ENCODE measurements at regions not wholly inside any gene's neighbourhood (a gene's known extent, or its start where the extent isn't known, plus 50 kb on each side); places are given as distances from the start of the nearest gene placed in this dataset.
A peak's percentile ranks its signal among the peaks of the same experiment; 100 is the strongest.

- peak; percentile 36 for DNase-seq
Observed at GRCh38 chr9:113646946-113647914, 183.7 kb downstream of the RGS3 start.

- peak; percentile 46 for DNase-seq
Observed at GRCh38 chr9:113648048-113648447, 184.5 kb downstream of the RGS3 start.

DNA sequence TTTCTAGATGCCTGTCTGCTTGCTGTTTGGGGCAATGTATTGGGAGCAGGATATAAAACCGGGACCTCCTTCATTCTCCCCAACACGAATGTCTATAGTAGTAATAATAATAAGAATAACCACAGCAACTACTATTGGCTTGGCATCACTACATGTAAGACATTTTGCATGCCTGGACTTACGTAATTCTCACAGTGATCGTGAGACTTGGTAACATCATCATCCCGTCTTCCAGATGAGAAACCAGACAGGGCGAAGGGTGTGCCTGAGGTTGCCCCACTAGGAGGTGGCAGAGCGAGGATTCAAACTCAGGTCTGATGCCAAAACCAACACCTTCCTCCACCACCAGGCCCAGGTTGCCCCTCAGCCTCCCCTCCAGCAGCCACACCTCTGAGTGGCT lies 185.1 kb downstream of the RGS3 start:
- DNase-seq, result peak; percentile 34

DNA sequence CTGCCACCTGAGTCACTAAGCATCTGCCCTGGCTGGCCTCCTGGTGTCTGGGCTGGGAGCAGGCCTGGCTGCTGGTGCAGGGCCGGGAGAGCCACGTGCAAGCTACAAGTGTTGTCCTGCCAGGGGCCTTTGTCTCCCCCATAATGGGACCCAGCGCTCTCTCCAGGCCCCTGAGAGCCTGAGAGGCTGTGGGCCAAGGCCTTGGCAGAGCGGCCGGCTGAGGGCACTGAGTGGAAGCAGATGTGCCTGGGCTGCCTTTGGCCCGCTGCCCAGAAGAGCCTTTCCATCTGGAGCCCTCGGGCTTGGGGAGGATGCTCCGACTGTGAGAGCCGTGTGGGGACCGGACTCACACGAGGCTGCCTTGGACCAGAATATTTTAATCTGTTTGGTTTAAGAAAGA lies 185.5 kb downstream of the RGS3 start:
- peak; percentile 22 for DNase-seq

- no peak for DNase-seq
Observed at GRCh38 chr9:113649855-113650206, 186.3 kb downstream of the RGS3 start.

DNA sequence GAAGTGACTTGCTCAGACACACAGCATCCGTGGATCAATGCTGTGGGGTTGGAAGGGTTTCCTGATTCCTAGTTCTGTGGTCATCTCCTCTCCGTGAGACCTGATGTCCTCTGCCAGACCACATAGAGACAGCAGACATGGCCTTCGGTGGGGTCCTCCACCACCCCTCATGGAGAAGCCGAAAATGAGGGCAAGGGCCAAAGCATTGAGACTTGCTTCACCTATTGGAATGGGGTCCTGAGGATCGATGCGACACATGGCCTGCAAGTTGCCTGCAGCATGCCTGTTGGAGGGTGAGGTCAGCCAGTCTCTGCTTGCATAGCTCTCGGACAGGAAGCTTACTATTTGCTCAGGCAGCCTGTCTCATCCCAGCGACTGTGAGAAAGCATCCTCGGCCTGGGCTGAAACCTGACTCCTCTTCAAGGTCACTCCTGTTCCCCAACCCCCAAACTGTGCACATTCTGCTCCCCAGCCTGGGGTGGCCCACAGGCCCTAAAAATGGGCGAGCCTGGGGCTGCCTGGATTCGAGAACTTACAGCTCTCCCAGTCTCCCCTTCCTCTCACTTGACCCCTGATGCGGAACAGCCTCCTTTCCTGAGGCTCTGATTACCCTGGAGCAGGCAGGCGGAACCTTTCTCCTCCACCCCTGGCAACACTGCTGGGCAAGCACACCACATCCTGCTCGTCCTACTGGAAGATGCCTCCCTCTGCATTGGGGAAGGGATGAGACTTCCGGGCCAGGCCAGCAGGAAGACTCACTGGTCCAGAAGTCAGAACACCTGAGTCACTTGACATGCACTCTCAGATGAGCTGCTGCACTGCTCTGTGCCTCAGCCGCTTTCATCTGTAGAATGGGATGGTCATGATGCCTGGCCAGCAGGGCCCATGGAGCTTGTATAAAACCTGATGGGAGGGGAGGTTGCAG lies 186.9 kb downstream of the RGS3 start:
- peak; percentile 59 for DNase-seq

DNA sequence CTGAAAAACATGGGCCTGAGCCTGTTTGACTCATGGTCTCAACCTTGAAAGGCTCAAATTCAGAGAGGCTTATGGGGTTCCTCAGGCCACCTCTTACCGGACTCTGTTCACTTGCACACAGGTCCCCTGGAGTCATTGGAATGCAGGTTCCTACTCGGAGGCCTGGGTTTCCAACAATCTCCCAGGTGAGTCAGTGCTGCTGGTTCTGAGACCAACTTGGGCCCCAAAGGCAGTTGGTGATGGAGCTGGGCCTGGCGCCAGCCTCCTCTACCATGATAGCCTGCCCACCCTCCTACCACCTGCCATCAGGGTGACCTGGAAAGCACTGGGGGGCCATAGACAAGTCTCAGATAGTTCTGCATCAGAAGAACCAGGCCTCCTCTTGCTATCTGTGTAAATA lies 188.4 kb downstream of the RGS3 start:
- peak; percentile 44 for DNase-seq

- peak; percentile 21 for DNase-seq
Observed at GRCh38 chr9:113652355-113653152, 189.0 kb downstream of the RGS3 start.

GRCh38 chr9:113653746-113654604 lies 190.4 kb downstream of the RGS3 start:
- peak; percentile 42 for DNase-seq

DNA sequence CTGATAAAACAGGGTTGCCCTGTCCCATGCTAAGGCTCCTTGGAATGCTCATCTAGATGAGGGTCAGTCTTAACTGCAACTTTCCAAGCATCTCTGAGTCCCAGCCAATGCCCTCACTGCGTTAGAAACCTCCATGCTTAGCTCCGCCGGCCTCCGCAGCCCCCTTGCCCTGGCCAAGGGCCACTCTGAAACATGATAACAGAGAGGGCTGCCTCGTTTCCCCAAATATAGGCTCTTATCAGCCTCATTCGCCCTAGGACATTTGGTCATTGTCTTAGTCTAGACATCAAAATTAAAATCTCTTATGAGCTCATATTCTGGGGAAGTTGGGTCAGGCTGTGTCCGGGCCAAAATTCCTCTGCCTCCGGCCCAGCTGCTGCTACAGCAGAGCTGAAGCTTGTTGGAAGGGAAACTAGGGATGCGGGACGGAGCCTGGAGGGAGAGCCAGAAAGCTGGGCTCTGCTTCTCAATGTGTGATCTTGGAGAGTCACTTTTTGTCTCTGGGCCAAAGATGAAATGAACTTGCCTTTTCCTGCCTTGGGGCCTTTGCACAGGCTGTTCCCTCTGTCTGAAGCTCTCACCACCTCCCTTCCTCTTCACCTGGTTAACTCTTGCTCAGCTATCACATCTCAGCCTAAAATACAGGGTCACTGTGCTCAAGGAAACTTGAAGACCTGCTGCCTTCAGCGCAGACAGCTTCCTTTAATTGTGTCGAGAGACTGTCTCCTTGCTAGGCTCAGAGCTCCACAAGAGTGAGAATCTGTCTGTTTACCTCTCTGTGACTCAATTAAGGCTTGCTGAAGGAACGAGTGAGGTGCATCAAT lies 191.3 kb downstream of the RGS3 start:
- peak; percentile 36 for DNase-seq

DNA sequence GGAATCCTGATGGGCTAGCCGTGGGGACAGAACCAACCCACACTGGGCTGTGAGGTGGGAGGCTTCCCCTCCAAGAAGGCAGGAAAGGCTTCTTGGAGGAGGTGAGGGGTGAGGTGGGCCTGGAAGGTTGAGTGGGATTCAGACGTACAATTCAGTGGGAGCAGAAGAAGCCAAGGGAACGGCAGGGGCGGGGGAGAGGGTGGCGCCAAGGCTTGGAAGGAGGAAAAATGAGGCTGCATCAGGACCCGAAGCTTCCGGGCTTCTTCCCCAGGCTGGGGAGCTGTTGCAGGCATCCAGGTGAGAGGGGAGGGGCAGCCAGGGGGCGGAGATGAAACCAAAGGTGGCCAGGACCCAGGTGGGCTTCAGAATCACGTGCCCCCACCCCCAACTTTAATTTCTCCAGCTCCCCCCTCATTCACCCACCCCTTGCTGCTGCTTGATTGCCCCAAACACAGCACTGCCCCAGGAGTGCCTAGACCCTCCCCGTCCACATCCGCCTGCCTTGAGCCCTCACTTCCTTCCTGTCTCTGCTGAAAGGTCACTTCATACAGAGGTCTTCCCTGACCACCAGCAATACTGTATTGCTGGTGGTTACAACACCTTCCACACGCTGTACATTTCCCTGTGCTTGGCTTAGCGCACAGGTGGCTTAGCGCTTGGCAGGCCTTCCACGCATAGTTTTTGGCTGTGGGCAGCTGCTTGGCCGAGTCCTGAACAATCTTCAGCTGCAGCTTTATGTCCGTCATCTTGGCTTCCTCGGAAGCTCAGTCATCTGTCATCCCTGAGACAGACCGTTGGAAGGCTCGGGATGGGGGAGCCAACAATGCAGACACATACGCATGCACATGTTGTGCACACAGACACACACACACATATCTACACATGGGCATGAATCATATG lies 193.5 kb downstream of the RGS3 start:
- peak; percentile 59 for DNase-seq

GRCh38 chr9:113657765-113658544 lies 194.4 kb downstream of the RGS3 start:
- peak; percentile 91 for DNase-seq

DNA sequence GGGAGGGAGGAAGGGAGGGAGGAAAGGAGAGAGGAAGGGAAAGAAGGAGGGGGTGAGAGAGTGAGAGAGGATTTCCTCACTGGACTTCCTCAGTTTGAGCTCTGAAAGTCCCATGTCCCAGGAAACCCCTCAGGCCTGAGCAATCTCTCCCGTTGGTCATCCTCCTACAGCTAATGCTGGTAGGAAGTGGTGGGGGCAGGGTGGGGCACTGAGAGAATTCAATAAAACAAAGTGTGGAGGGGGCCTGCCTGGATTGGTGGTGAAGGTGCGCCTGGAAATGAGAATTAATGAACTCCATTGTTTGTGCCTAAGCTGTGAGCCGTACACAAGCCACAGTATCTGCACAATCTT lies 195.0 kb downstream of the RGS3 start:
- peak; percentile 19 for DNase-seq

DNA sequence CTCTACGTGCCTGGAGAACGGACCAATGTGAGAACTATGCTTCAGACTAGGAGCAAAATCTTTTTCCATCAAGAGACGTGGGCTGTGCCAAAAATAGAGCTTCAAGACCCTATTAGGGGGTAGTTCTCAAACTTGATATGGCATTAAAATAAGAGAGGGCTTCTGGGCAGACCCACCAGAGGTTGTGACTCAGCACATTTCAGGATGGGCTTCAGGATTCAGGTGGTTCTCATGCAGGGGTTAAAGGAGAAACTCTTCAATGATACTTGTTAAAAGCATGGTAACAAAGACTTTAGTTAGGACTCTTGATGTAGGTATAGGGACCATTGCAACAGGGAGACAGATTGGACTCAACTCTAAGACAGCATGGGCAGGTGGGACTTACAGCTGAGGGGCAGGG lies 195.5 kb downstream of the RGS3 start:
- no peak for DNase-seq

GRCh38 chr9:113659740-113660139 lies 196.2 kb downstream of the RGS3 start:
- peak; percentile 50 for DNase-seq

- DNase-seq, result no peak
Observed at GRCh38 chr9:113660196-113660595, 196.7 kb downstream of the RGS3 start.

GRCh38 chr9:113661074-113661473 lies 197.5 kb downstream of the RGS3 start:
- peak; percentile 13 for DNase-seq

DNA sequence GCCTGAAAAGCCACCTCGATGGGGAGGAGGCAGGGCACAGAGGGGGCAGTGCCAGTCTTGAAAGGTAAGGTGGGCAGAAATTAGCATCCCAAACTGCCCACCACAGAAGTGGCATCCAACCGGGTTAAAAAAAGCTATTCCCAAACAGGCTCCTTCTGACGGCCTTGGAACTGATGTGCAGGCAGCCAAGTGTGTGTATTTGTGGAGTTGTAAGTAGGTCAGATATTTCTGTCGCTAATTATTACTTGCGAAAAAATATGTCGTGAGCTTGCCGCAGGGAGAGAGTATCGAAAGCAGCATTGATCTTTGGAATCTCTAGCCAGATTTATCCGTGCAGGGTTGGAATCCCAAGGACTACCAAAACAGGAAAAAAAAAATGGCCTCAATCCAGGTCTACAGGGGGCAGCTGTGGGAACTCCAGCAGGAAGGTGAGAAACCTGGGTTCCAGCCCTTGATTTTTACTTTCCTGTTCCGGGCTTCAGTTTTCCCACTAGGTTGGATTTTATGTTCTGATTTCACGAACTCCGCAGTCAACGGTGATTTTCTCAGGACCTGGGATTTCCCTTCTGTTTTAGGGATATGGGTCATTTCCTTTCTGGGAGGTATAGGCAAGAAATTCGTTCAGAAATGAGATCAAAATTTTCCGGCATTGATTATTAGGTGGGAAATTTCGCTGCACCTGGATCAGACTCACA lies 200.8 kb downstream of the RGS3 start:
- peak; percentile 31 for DNase-seq
